Muscle layer of duodenum (tissue), 2 donors: ENCODE measurements at regions not wholly inside any gene's neighbourhood (a gene's known extent, or its start where the extent isn't known, plus 50 kb on each side); places are given as distances from the start of the nearest gene placed in this dataset.
"Not testable (repeated sequence)": the region's sequence is repeated elsewhere in the genome, so short reads cannot be mapped to it uniquely, and the experiment has no call there.

ENCODE experiments used
- H3K27ac ChIP-seq: one replicate; pipeline ENCODE4 v1.7.0; 2013; ENCODE audit warnings: mild to moderate bottlenecking, low read length
- H3K27me3 ChIP-seq: one replicate; pipeline ENCODE4 v1.7.0; 2013; ENCODE audit warnings: low read depth, mild to moderate bottlenecking, control low read depth, low read length
- H3K36me3 ChIP-seq, 2 donors: one replicate each; pipeline ENCODE4 v1.7.0; 2013; ENCODE audit warnings: low read length in 2 of 2, control low read depth in 1 of 2, mild to moderate bottlenecking in 1 of 2; ENCODE audit not compliant: insufficient read depth in 2 of 2, control insufficient read depth in 1 of 2
- H3K4me1 ChIP-seq, 2 donors: one replicate each; pipeline ENCODE4 v1.7.0; 2013; ENCODE audit warnings: low read length in 2 of 2, mild to moderate bottlenecking in 2 of 2, control low read depth in 1 of 2, moderate library complexity in 1 of 2; ENCODE audit not compliant: insufficient read depth in 2 of 2, control insufficient read depth in 1 of 2
- H3K4me3 ChIP-seq, 2 donors: one replicate each; pipeline ENCODE4 v1.7.0; 2013; ENCODE audit warnings: low read length in 2 of 2, low read depth in 1 of 2, mild to moderate bottlenecking in 1 of 2
- H3K9me3 ChIP-seq, 2 donors: one replicate each; pipeline ENCODE4 v1.7.0; 2013; ENCODE audit warnings: low read length in 2 of 2, control low read depth in 1 of 2, mild to moderate bottlenecking in 1 of 2; ENCODE audit not compliant: control insufficient read depth in 1 of 2
- donor health status: healthy.

DNA sequence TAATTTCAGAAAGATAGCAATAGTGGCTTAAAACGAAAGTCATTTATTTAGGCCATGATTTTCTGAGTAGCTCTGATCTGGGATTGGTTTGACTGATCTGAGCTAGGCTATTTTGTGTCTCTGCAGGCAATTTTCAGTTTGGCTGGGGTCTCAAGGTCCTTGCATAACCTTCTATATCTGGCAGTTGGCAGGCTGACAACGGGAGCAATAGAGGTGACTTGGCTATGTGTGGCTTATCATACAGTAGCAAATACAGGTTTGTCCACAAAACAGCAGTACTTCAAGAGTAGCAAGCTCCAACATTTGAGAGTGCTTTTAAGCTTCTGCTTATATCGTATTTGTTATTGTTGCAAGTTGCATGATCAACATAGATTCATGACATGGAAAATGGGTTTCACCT is 1167.3 kb upstream of the CELF2 start:
- H3K36me3 ChIP-seq, result no peaks in the 10 kb centered on the region
- H3K4me3 ChIP-seq, result no peak overlapping the region
- no peaks in the 10 kb centered on the region for H3K4me1 ChIP-seq
- H3K27me3 ChIP-seq, result no peaks in the 10 kb centered on the region
- H3K9me3 ChIP-seq, result peaks cover 0 to 13% of the 10 kb centered on the region in 2 donors
- H3K27ac ChIP-seq, result no peak overlapping the region

- H3K27me3 ChIP-seq, result no peaks in the 10 kb centered on the region
- no peaks in the 10 kb centered on the region for H3K4me1 ChIP-seq
- H3K9me3 ChIP-seq, result peaks cover 0 to 7% of the 10 kb centered on the region in 2 donors
- no peaks in the 10 kb centered on the region for H3K36me3 ChIP-seq
- no peak overlapping the region for H3K4me3 ChIP-seq
- H3K27ac ChIP-seq, result no peak overlapping the region
These were observed 1165.9 kb upstream of the CELF2 start for GRCh38 chr10:9851808-9852207.

- Histone ChIP-seq H3K4me3 (no peak overlapping the region), H3K27me3 (no peaks in the 10 kb centered on the region), H3K36me3 (no peaks in the 10 kb centered on the region), H3K27ac (no peak overlapping the region), H3K4me1 (no peaks in the 10 kb centered on the region), H3K9me3 (peaks cover 0 to 7% of the 10 kb centered on the region in 2 donors)
These were observed 1164.0 kb upstream of the CELF2 start for GRCh38 chr10:9853405-9854355.

GRCh38 chr10:9855451-9855850 is 1162.2 kb upstream of the CELF2 start:
- not testable (repeated sequence) for H3K9me3 ChIP-seq, H3K36me3 ChIP-seq, H3K4me3 ChIP-seq, H3K27ac ChIP-seq, H3K4me1 ChIP-seq, H3K27me3 ChIP-seq

DNA sequence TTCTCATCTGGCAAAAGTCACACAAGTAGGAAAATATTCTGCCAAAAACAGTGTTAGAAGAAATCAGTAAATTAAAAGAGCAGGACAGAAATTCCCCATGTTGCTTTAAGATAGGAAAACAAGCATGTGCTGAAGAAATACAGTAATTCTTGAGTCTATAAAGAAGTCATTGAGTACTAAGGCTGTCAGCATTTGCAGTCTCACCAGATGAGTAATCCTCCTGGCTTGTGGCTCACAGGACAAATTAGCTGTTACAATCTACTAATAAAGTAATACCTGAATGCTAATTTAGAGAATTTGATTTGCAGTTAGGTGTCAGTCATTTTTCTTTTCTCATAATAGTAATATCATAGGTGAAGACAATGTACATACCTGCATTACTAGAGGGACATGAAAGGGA is 1158.9 kb upstream of the CELF2 start:
- H3K4me3 ChIP-seq, result no peak overlapping the region

DNA sequence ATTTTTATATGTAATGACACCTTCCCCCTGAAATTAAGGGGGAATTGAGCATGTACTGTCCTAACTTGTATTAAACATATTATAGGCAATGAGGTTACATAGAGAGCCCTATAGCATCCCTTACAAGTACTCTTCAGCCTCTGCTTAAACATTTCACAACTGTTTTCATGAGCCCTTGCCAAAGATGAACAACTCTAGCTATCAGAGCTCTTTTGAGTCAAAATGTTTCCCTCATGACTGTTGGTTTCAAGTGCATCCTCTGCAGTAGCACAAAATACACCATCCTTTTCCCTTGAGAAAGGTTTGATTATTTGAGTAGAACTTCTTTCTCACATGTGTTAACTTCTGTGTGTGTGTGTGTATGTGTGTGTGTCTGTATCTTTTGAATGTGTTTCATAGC is 1157.6 kb upstream of the CELF2 start:
- Histone ChIP-seq H3K27ac (no peak overlapping the region), H3K4me3 (no peak overlapping the region), H3K27me3 (no peaks in the 10 kb centered on the region), H3K9me3 (peaks cover 0 to 2% of the 10 kb centered on the region in 2 donors), H3K36me3 (no peaks in the 10 kb centered on the region), H3K4me1 (no peaks in the 10 kb centered on the region)

More for the DNA sequence above, 1158.9 kb upstream of the CELF2 start:
- Histone ChIP-seq H3K27me3 (no peaks in the 10 kb centered on the region), H3K4me1 (no peaks in the 10 kb centered on the region), H3K36me3 (no peaks in the 10 kb centered on the region), H3K27ac (no peak overlapping the region), H3K9me3 (peaks cover 0 to 2% of the 10 kb centered on the region in 2 donors)

- Histone ChIP-seq H3K36me3 (no peaks in the 10 kb centered on the region), H3K27ac (no peak overlapping the region), H3K4me1 (no peaks in the 10 kb centered on the region), H3K27me3 (no peaks in the 10 kb centered on the region), H3K4me3 (no peak overlapping the region), H3K9me3 (peaks cover 0 to 2% of the 10 kb centered on the region in 2 donors)
These were observed 1154.0 kb upstream of the CELF2 start for GRCh38 chr10:9863559-9864121.

GRCh38 chr10:9868499-9868898 is 1149.2 kb upstream of the CELF2 start:
- H3K4me1 ChIP-seq, result no peaks in the 10 kb centered on the region
- H3K27me3 ChIP-seq, result no peaks in the 10 kb centered on the region
- no peak overlapping the region for H3K4me3 ChIP-seq
- no peaks in the 10 kb centered on the region for H3K36me3 ChIP-seq
- no peak overlapping the region for H3K27ac ChIP-seq
- no peaks in the 10 kb centered on the region for H3K9me3 ChIP-seq

- Histone ChIP-seq H3K27me3 (no peaks in the 10 kb centered on the region), H3K36me3 (no peaks in the 10 kb centered on the region), H3K4me1 (no peaks in the 10 kb centered on the region), H3K27ac (no peak overlapping the region), H3K4me3 (no peak overlapping the region), H3K9me3 (no peaks in the 10 kb centered on the region)
These were observed 1148.5 kb upstream of the CELF2 start for GRCh38 chr10:9869205-9869604.

DNA sequence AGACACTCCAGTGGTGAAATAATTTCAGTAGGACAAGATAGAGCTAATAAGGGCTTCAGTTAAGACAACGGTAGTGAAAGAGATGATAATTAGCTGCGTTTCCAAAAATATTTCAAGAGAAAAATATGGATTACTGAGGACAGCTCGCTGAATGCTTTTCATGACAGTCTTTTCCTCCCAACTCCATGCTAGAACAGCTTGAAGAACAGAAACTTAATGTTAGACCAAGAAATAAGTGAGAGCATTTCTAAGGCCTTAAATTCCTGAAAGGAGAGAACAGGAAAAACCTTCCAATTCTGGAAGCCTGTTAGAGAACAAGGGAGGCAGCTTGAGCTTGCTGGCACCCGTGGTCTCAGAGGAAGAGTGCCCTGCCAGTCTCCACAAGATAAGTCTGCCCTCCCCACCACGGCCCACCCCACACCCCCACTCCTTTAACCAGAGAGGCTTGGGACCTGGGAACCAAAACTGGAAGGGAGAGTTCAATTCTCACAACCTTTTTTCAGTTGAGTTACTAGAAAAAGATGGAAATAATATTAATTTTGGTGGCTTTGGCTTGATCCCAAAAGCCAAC is 1148.0 kb upstream of the CELF2 start:
- Histone ChIP-seq H3K4me3 (no peak overlapping the region), H3K36me3 (no peaks in the 10 kb centered on the region), H3K4me1 (no peaks in the 10 kb centered on the region), H3K27ac (no peak overlapping the region), H3K9me3 (no peaks in the 10 kb centered on the region), H3K27me3 (no peaks in the 10 kb centered on the region)

- no peaks in the 10 kb centered on the region for H3K4me1 ChIP-seq
- no peaks in the 10 kb centered on the region for H3K36me3 ChIP-seq
- no peak overlapping the region for H3K27ac ChIP-seq
- H3K4me3 ChIP-seq, result no peak overlapping the region
- H3K27me3 ChIP-seq, result no peaks in the 10 kb centered on the region
- no peaks in the 10 kb centered on the region for H3K9me3 ChIP-seq
These were observed 1142.3 kb upstream of the CELF2 start for GRCh38 chr10:9875353-9875752.
